HepG2 (cell line): ENCODE measurements at regions not wholly inside any gene's neighbourhood (a gene's known extent, or its start where the extent isn't known, plus 50 kb on each side); places are given as distances from the start of the nearest gene placed in this dataset.

Experiments used
- ATAC-seq: fragments of 200-7000 bp; cut with Tn5 transposase; 3 replicates; pipeline ENCODE4 v1.9.1; 2020; ENCODE audit warnings: mild to moderate bottlenecking, moderate library complexity
- BruUV-seq: library from RNA; stranded (reverse); fragments of 400-500 nt; replicated peaks from 2 replicates; lab custom pipeline; 2021; lab: Mats Ljungman, UMichigan
- CTCF ChIA-PET: fragments of 300-600 bp; formaldehyde crosslinking; extraction: SDS; loops from one replicate; lab custom pipeline; 2021; ENCODE audit warnings: low total read pairs, inconsistent platforms, low intra/inter-chr PET ratio; lab: Yijun Ruan, JAX
- POLR2A ChIA-PET: fragments of 350-600 bp; sonication (Branson Sonifier 250); formaldehyde crosslinking; loops from one replicate; lab custom pipeline; 2020; ENCODE audit warnings: antibody characterized with exemption, inconsistent platforms; lab: Yijun Ruan, JAX
- DNase-seq: peaks from one replicate; pipeline ENCODE4 v3.0.0-alpha.2; 2015; ENCODE audit warnings: low spot score
- FAIRE-seq: peaks from 3 replicates; lab custom pipeline; 2011; peaks lifted over from hg19 to GRCh38; lab: Jason Lieb, UNC
- H2AFZ ChIP-seq: one replicate; pipeline ENCODE4 v1.6.1; 2011; ENCODE audit warnings: low read length, inconsistent platforms
- H3K27ac ChIP-seq: fragments of 300-600 bp; 3 replicates; pipeline ENCODE4 v1.8.0; 2011; ENCODE audit warnings: mixed run types, mild to moderate bottlenecking, mixed read lengths, low read length, inconsistent platforms; ENCODE audit not compliant: insufficient read depth; ENCODE audit errors: extremely low read length
- H3K27me3 ChIP-seq, 2 experiments: fragments of 200-600 bp in 1 of 2; 2 replicates in 1 of 2; 3 replicates in 1 of 2; pipeline versions ENCODE4 v1.6.0 to v1.8.0; 2011; ENCODE audit warnings: low read length in 2 of 2, mild to moderate bottlenecking in 2 of 2, moderate library complexity in 2 of 2, inconsistent platforms in 1 of 2; ENCODE audit not compliant: insufficient read depth in 2 of 2, control insufficient read depth in 1 of 2
- H3K36me3 ChIP-seq, 2 experiments: fragments of 200-600 bp in 1 of 2; replicated peaks in 1 of 2; 2 replicates in 1 of 2; 3 replicates in 1 of 2; pipeline versions ENCODE4 v1.5.1 to v1.8.0; 2011; ENCODE audit warnings: low read length in 2 of 2, inconsistent platforms in 1 of 2; ENCODE audit not compliant: insufficient read depth in 2 of 2, control insufficient read depth in 1 of 2
- H3K4me1 ChIP-seq: 2 replicates; pipeline ENCODE4 v1.5.1; 2012; ENCODE audit warnings: low read length, inconsistent platforms; ENCODE audit not compliant: insufficient read depth
- H3K4me2 ChIP-seq: 2 replicates; pipeline ENCODE4 v1.6.0; 2011; ENCODE audit warnings: low read depth, low read length, inconsistent platforms
- H3K4me3 ChIP-seq, 3 experiments: fragments of 200-600 bp in 1 of 3; sonication (generic), shearing (Covaris generic) in 1 of 3; replicated peaks in 1 of 3; 2 replicates each; pipeline ENCODE4 v1.5.1; 2011 to 2016; ENCODE audit warnings: low read length in 3 of 3, inconsistent platforms in 2 of 3, low read depth in 2 of 3, mild to moderate bottlenecking in 2 of 3, control low read depth in 1 of 3, mixed read lengths in 1 of 3; ENCODE audit not compliant: insufficient read depth in 1 of 3
- H3K79me2 ChIP-seq: one replicate; pipeline ENCODE4 v1.6.1; 2011; ENCODE audit warnings: low read length, inconsistent platforms; ENCODE audit not compliant: insufficient read depth
- H3K9ac ChIP-seq: 2 replicates; pipeline ENCODE4 v1.6.0; 2011; ENCODE audit warnings: mild to moderate bottlenecking, low read depth, low read length, inconsistent platforms; ENCODE audit not compliant: insufficient read depth
- H3K9me3 ChIP-seq: 2 replicates; pipeline ENCODE4 v1.5.1; 2012; ENCODE audit warnings: mild to moderate bottlenecking, low read length
- H4K20me1 ChIP-seq: 2 replicates; pipeline ENCODE4 v1.6.0; 2011; ENCODE audit warnings: inconsistent platforms, mild to moderate bottlenecking, low read length, moderate library complexity; ENCODE audit not compliant: insufficient read depth
- HDAC1 ChIP-seq: sonication (generic); formaldehyde crosslinking; IDR thresholded peaks from 2 replicates; pipeline ENCODE4 v1.5.1; 2020; ENCODE audit warnings: mild to moderate bottlenecking, missing genetic modification reagents
- HNF4A ChIP-seq: sonication (generic); formaldehyde crosslinking; IDR thresholded peaks from 2 replicates; pipeline ENCODE4 v1.4.0; 2020; ENCODE audit warnings: missing genetic modification reagents
- LCORL ChIP-seq, 2 experiments: fragments of 450-650 bp in 1 of 2; sonication (generic) in 1 of 2; formaldehyde crosslinking in 1 of 2; IDR thresholded peaks; 2 replicates each; pipeline versions ENCODE4 v1.5.0 to v1.6.1; 2017 to 2020; ENCODE audit warnings: antibody characterized with exemption in 1 of 2, missing genetic modification reagents in 1 of 2
- MLLT10 ChIP-seq: sonication (generic); formaldehyde crosslinking; IDR thresholded peaks from 2 replicates; pipeline ENCODE4 v1.4.0; 2020; ENCODE audit warnings: missing genetic modification reagents
- RFX3 ChIP-seq: IDR thresholded peaks from 2 replicates; pipeline ENCODE4 v1.6.1; 2016; ENCODE audit warnings: missing biosample characterization, missing genetic modification reagents
- SIX1 ChIP-seq: sonication (generic); formaldehyde crosslinking; IDR thresholded peaks from 2 replicates; pipeline ENCODE4 v1.4.0; 2020; ENCODE audit warnings: missing genetic modification reagents, borderline replicate concordance
- SOX5 ChIP-seq: IDR thresholded peaks from 2 replicates; pipeline ENCODE4 v1.6.1; 2016; ENCODE audit warnings: borderline replicate concordance
- STAG1 ChIP-seq: sonication (generic); formaldehyde crosslinking; IDR thresholded peaks from 2 replicates; pipeline ENCODE4 v1.4.0; 2020; ENCODE audit warnings: missing genetic modification reagents
- ZMAT3 ChIP-seq: sonication (generic); formaldehyde crosslinking; conservative IDR thresholded peaks from 2 replicates; pipeline ENCODE4 v1.7.0; 2021; ENCODE audit warnings: missing genetic modification reagents
- ZNF546 ChIP-seq: sonication (generic); formaldehyde crosslinking; conservative IDR thresholded peaks from 2 replicates; pipeline ENCODE4 v1.8.1; 2023; ENCODE audit warnings: mild to moderate bottlenecking, missing genetic modification reagents
- WGBS: methylation state at CpG from one replicate; pipeline ENCODE4 v1.1.6; 2017; ENCODE audit warnings: low lambda C conversion rate; 5-methylcytosine and 5-hydroxymethylcytosine counted together
- in situ Hi-C: cut with HindIII; loops from 2 replicates; pipeline ENCODE4 v1.10.0; 2017; ENCODE audit warnings: low pct_unique_long_range_greater_than_20kb; ENCODE audit not compliant: extremely low pct_ligation_motif_present
- intact Hi-C: fragments of 100-400 bp; cut with micrococcal nuclease; formaldehyde crosslinking; loops from one replicate; pipeline ENCODE4 v1.10.0; 2022; ENCODE audit not compliant: unreplicated experiment

DNA sequence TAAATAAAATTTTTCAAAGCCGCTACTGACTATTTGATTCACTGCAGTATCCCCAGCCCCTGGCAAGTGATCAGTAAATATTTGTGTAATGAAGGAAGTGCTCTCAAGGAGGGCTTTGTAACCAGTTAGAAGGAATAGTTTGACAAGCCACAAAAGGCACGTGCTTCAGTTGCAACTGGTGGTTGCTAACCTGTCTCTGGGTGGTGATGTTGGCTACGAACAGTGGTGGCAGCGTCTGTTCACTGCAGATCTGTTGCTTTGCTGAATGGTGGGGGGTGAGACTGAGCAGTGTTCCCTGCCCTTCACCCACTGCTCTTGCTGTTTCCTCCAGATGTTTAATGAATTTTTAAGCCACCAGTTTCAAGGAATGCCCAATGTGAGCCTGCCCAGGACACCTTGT is 73.9 kb upstream of the SIX2 start:
- Histone ChIP-seq H4K20me1 (no peaks in the 10 kb centered on the region), H3K27me3 (0 out of 5 replicates have a peak, but pooled peaks cover 0 to 3% of the 10 kb centered on the region in 2 experiments), H3K36me3 (no peaks in the 10 kb centered on the region), H3K4me1 (no peaks in the 10 kb centered on the region), H3K4me3 (no peak overlapping the region), H2AFZ (no peak overlapping the region), H3K9ac (no peak overlapping the region)
- ChIA-PET POLR2A (no interaction called here), CTCF (no interaction called here)
- intact Hi-C loops = no loop called here
- WGBS = 21% methylated on average over 4 of the region's 4 CpGs
- no TSS peak for BruUV-seq
- ATAC-seq = no peak
- TF ChIP-seq ZNF546 (CRISPR knock-in tag) = no peak
- no peak for TF ChIP-seq HDAC1 (CRISPR knock-in tag)
- 0 out of 2 replicates have a peak, but pooled peaks have one; percentile 12 for TF ChIP-seq STAG1 (CRISPR knock-in tag)
- no peak for TF ChIP-seq LCORL (IDR thresholded peaks at IDR 0.05)
- no peak for TF ChIP-seq LCORL (CRISPR knock-in tag; IDR thresholded peaks at IDR 0.05)
- TF ChIP-seq, all 625 proteins: peak for 1
- no peak overlapping the region for H3K27ac ChIP-seq
- FAIRE-seq (no peak), DNase-seq (no peak)
- no peaks in the 10 kb centered on the region for H3K9me3 ChIP-seq
- H3K79me2 ChIP-seq = no peaks in the 10 kb centered on the region
- H3K4me2 ChIP-seq = no peak overlapping the region
- in situ Hi-C loops = no loop called here

DNA sequence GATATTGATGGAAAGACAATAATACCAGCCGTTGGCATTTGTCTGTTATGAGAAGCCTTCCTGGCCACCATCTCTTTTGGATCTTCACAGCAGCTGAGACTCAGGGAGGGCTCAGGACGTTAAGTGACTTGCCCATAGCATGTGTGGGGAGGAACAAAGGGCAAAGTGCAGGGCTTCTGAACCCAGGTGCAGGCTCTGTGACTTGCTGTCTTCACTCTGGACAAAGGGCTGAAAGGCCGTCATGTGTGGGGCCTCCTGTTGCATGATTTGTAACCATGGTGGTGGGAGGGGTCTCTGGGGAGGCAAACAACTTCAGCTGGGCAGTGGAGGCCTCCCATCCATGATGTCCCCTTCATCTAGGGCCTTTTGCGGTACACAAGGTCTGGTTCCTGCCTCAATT is 65.5 kb upstream of the SIX2 start:
- in situ Hi-C loops = no loop called here

More for the DNA sequence above, 65.5 kb upstream of the SIX2 start:
- H3K27ac ChIP-seq = no peak overlapping the region
- FAIRE-seq (no peak), ATAC-seq (peak; percentile 54; the same call in 2 of the 3 replicates), DNase-seq (no peak)
- POLR2A ChIA-PET = no interaction called here
- intact Hi-C loops = no loop called here
- 26% methylated on average over 4 of the region's 4 CpGs for WGBS
- peaks cover 0 to 36% of the 10 kb centered on the region in 2 experiments; a peak in 2 of 5 replicates for H3K27me3 ChIP-seq
- H3K4me1 ChIP-seq = peaks cover 13% of the 10 kb centered on the region
- H4K20me1 ChIP-seq = no peaks in the 10 kb centered on the region; the same call in 1 of the 2 replicates
- peak; percentile 68 for TF ChIP-seq HNF4A (CRISPR knock-in tag)
- TF ChIP-seq SOX5 (CRISPR knock-in tag) = no peak
- TF ChIP-seq RFX3 (CRISPR knock-in tag) = no peak
- TF ChIP-seq MLLT10 (CRISPR knock-in tag) = no peak
- no peak for TF ChIP-seq ZMAT3 (CRISPR knock-in tag)
- TF ChIP-seq SIX1 (CRISPR knock-in tag) = no peak
- BruUV-seq = no TSS peak
- CTCF ChIA-PET = no interaction called here
- no peak overlapping the region for H3K9ac ChIP-seq
- H3K79me2 ChIP-seq = no peaks in the 10 kb centered on the region
- no peaks in the 10 kb centered on the region for H3K36me3 ChIP-seq
- H3K4me3 ChIP-seq = no peak overlapping the region
- no peak overlapping the region for H3K4me2 ChIP-seq
- no peaks in the 10 kb centered on the region for H3K9me3 ChIP-seq
- no peak overlapping the region for H2AFZ ChIP-seq
